SK-N-SH (cell line): ENCODE measurements at regions not wholly inside any gene's neighbourhood (a gene's known extent, or its start where the extent isn't known, plus 50 kb on each side); places are given as distances from the start of the nearest gene placed in this dataset.

ENCODE experiments used
- CTCF ChIA-PET: fragments of 300-600, 350-600 bp; formaldehyde crosslinking; extraction: SDS; loops from one replicate; lab custom pipeline; 2021; lab: Yijun Ruan, JAX
- POLR2A ChIA-PET: fragments of 350-600 bp; sonication (Branson Sonifier 250); formaldehyde crosslinking; extraction: SDS; loops from one replicate; lab custom pipeline; 2020; ENCODE audit warnings: antibody characterized with exemption, inconsistent platforms; lab: Yijun Ruan, JAX
- DNase-seq: peaks from one replicate; pipeline ENCODE4 v3.0.0; 2012
- H2AFZ ChIP-seq: fragments of 200-600 bp; sonication (generic); 2 replicates; pipeline ENCODE4 v1.8.1; 2016; ENCODE audit warnings: antibody characterized with exemption, mild to moderate bottlenecking, low read depth
- H3F3A ChIP-seq: fragments of 200-600 bp; sonication (generic); replicated peaks from 2 replicates; pipeline ENCODE3; 2016; ENCODE audit warnings: antibody characterized with exemption, mild to moderate bottlenecking; ENCODE audit not compliant: insufficient read depth
- H3K27ac ChIP-seq, 2 experiments: fragments of 200-500 bp in 1 of 2; fragments of 200-600 bp in 1 of 2; sonication (Bioruptor generic) in 1 of 2; sonication (generic), shearing (Covaris generic) in 1 of 2; 2 replicates each; pipeline versions ENCODE4 v1.5.1 to v1.6.1; 2014 to 2016; ENCODE audit warnings: low read depth in 2 of 2, inconsistent platforms in 1 of 2, low read length in 1 of 2, mild to moderate bottlenecking in 1 of 2, mixed read lengths in 1 of 2
- H3K27me3 ChIP-seq: fragments of 200-600 bp; sonication (generic), shearing (Covaris generic); 2 replicates; pipeline ENCODE4 v1.6.1; 2016; ENCODE audit warnings: mixed run types; ENCODE audit not compliant: insufficient read depth
- H3K36me3 ChIP-seq, 2 experiments: fragments of 200-500 bp in 1 of 2; fragments of 200-600 bp in 1 of 2; sonication (Bioruptor generic) in 1 of 2; sonication (generic) in 1 of 2; replicated peaks in 1 of 2; 2 replicates each; pipeline versions ENCODE3 to v1.5.1; 2014 to 2016; ENCODE audit warnings: low read length in 1 of 2, mild to moderate bottlenecking in 1 of 2; ENCODE audit not compliant: insufficient read depth in 2 of 2, control insufficient read depth in 1 of 2
- H3K4me1 ChIP-seq, 2 experiments: fragments of 200-500 bp in 1 of 2; fragments of 200-600 bp in 1 of 2; sonication (Bioruptor generic) in 1 of 2; sonication (generic), shearing (Covaris generic) in 1 of 2; 2 replicates each; pipeline versions ENCODE4 v1.5.1 to v1.6.1; 2014 to 2016; ENCODE audit warnings: low read depth in 1 of 2, low read length in 1 of 2, mixed run types in 1 of 2; ENCODE audit not compliant: insufficient read depth in 2 of 2, control insufficient read depth in 1 of 2
- H3K4me2 ChIP-seq: fragments of 200-600 bp; sonication (generic), shearing (Covaris generic); 2 replicates; pipeline ENCODE4 v1.6.1; 2017; ENCODE audit warnings: mixed run types
- H3K4me3 ChIP-seq, 2 experiments: fragments of 200-500 bp in 1 of 2; fragments of 200-600 bp in 1 of 2; sonication (Bioruptor generic) in 1 of 2; sonication (generic), shearing (Covaris generic) in 1 of 2; 2 replicates each; pipeline versions ENCODE4 v1.5.1 to v1.8.1; 2014 to 2016; ENCODE audit warnings: low read depth in 2 of 2, inconsistent platforms in 1 of 2, low read length in 1 of 2, mild to moderate bottlenecking in 1 of 2, mixed read lengths in 1 of 2, moderate library complexity in 1 of 2
- H3K79me2 ChIP-seq: fragments of 200-600 bp; sonication (generic); 2 replicates; pipeline ENCODE4 v1.8.1; 2017; ENCODE audit warnings: mild to moderate bottlenecking; ENCODE audit not compliant: insufficient read depth
- H3K9ac ChIP-seq: fragments of 200-600 bp; sonication (generic); 2 replicates; pipeline ENCODE4 v1.6.1; 2017; ENCODE audit warnings: mixed run types
- H3K9me2 ChIP-seq: fragments of 200-600 bp; sonication (generic); 2 replicates; pipeline ENCODE4 v1.6.1; 2017; ENCODE audit warnings: mixed run types
- H3K9me3 ChIP-seq: fragments of 200-600 bp; sonication (generic); 2 replicates; pipeline ENCODE4 v1.6.1; 2017; ENCODE audit warnings: mixed run types, mild to moderate bottlenecking, moderate library complexity
- H4K20me1 ChIP-seq: fragments of 200-600 bp; sonication (generic); 2 replicates; pipeline ENCODE4 v1.6.1; 2017; ENCODE audit warnings: mild to moderate bottlenecking, mixed run types; ENCODE audit not compliant: insufficient read depth
- CHD2 ChIP-seq: fragments of 150-350 bp; IDR thresholded peaks from 2 replicates; pipeline ENCODE4 v1.6.1; 2018; ENCODE audit warnings: low read length; ENCODE audit not compliant: partially characterized antibody
- EP300 ChIP-seq, 2 experiments: IDR thresholded peaks; 2 replicates each; pipeline versions ENCODE4 v1.4.0 to v1.6.1; 2012; ENCODE audit warnings: borderline replicate concordance in 1 of 2, low read depth in 1 of 2, low read length in 1 of 2
- GATA2 ChIP-seq: sonication (generic); formaldehyde crosslinking; IDR thresholded peaks from 2 replicates; pipeline ENCODE4 v1.5.0; 2020; ENCODE audit warnings: mild to moderate bottlenecking, missing genetic modification reagents
- MAX ChIP-seq: IDR thresholded peaks from 2 replicates; pipeline ENCODE4 v1.4.0; 2012; ENCODE audit warnings: low read depth
- MEF2A ChIP-seq: IDR thresholded peaks from 2 replicates; pipeline ENCODE4 v1.4.0; 2012; ENCODE audit warnings: low read depth, borderline replicate concordance
- RFX5 ChIP-seq: IDR thresholded peaks from 2 replicates; pipeline ENCODE4 v1.6.1; 2012; ENCODE audit warnings: mild to moderate bottlenecking, improper control_type of control experiment, low read length
- RXRA ChIP-seq: IDR thresholded peaks from 2 replicates; pipeline ENCODE4 v1.4.0; 2012; ENCODE audit warnings: low read depth, mild to moderate bottlenecking, borderline replicate concordance
- SMC3 ChIP-seq: IDR thresholded peaks from 2 replicates; pipeline ENCODE4 v1.6.1; 2012; ENCODE audit warnings: low read depth, low read length, improper control_type of control experiment
- TCF12 ChIP-seq: IDR thresholded peaks from 2 replicates; pipeline ENCODE4 v1.4.0; 2012
- USF1 ChIP-seq: IDR thresholded peaks from 2 replicates; pipeline ENCODE4 v1.4.0; 2012; ENCODE audit warnings: low read depth, borderline replicate concordance
- USF2 ChIP-seq: fragments of 150-350 bp; IDR thresholded peaks from 2 replicates; pipeline ENCODE4 v1.6.1; 2017; ENCODE audit warnings: antibody characterized with exemption, low read length, low read depth, borderline replicate concordance
- WGBS: methylation state at CpG from one replicate; pipeline ENCODE4 v1.1.6; 2017; ENCODE audit warnings: low lambda C conversion rate; 5-methylcytosine and 5-hydroxymethylcytosine counted together

- Histone ChIP-seq H3F3A (no peaks in the 10 kb centered on the region), H4K20me1 (no peaks in the 10 kb centered on the region), H3K27me3 (no peaks in the 10 kb centered on the region), H3K9me2 (no peaks in the 10 kb centered on the region), H3K9ac (no peak overlapping the region), H3K27ac (no peak overlapping the region), H3K79me2 (no peaks in the 10 kb centered on the region), H3K4me1 (no peaks in the 10 kb centered on the region; a peak in 1 of 4 replicates), H3K4me3 (no peak overlapping the region), H3K9me3 (no peaks in the 10 kb centered on the region), H3K4me2 (no peak overlapping the region), H3K36me3 (no peaks in the 10 kb centered on the region), H2AFZ (no peak overlapping the region)
- ChIA-PET CTCF (interaction anchor here (1.0 to 2.2 kb wide), 4 partner anchors 8 to 1003 kb away, joined by 3 to 8 read pairs (median 5); no protein-coding TSS in a partner anchor), POLR2A (no interaction called here)
- WGBS: 13% methylated on average over 7 of the region's 7 CpGs
- no peak for DNase-seq
- TF ChIP-seq SMC3 (no peak), RFX5 (no peak), RXRA (no peak), GATA2 (peak; percentile 59), EP300 (IDR thresholded peaks at IDR 0.05; ENCODE audit: borderline replicate concordance in 1 of 2, low read depth in 1 of 2, low read length in 1 of 2) (peak in 1 of 2 experiments; percentile 52; a peak in 1 of 4 replicates), USF1 (no peak)
These were observed 511.5 kb upstream of the FAM241A start for GRCh38 chr4:111633663-111634266.

GRCh38 chr4:111635646-111636045, 509.6 kb upstream of the FAM241A start:
- CTCF ChIA-PET: interaction anchor here (1.2 to 2.2 kb wide), 2 partner anchors 1004 to 1117 kb away, joined by 3 to 8 read pairs; no protein-coding TSS in a partner anchor
- WGBS: 0% methylated on average over 1 of the region's 1 CpG
- no peak for TF ChIP-seq MAX
- TF ChIP-seq MEF2A: no peak
- no peak for TF ChIP-seq USF2
- TF ChIP-seq CHD2: no peak
- no peak for TF ChIP-seq TCF12

More at GRCh38 chr4:111635646-111636045, 509.6 kb upstream of the FAM241A start:
- Histone ChIP-seq H3K36me3 (no peaks in the 10 kb centered on the region), H2AFZ (no peak overlapping the region), H4K20me1 (no peaks in the 10 kb centered on the region), H3K27me3 (no peaks in the 10 kb centered on the region), H3K4me2 (no peak overlapping the region), H3K9me3 (no peaks in the 10 kb centered on the region), H3K79me2 (no peaks in the 10 kb centered on the region), H3F3A (no peaks in the 10 kb centered on the region), H3K9ac (no peak overlapping the region), H3K27ac (no peak overlapping the region), H3K9me2 (no peaks in the 10 kb centered on the region), H3K4me3 (no peak overlapping the region), H3K4me1 (no peaks in the 10 kb centered on the region; a peak in 1 of 4 replicates)
- DNase-seq: no peak
- POLR2A ChIA-PET: no interaction called here
